Kidney tubule cell (primary cell): ENCODE measurements at regions not wholly inside any gene's neighbourhood (a gene's known extent, or its start where the extent isn't known, plus 50 kb on each side); places are given as distances from the start of the nearest gene placed in this dataset.

Source experiments
- DNase-seq: peaks from one replicate; pipeline ENCODE4 v3.0.0-alpha.2; 2018; ENCODE audit warnings: low spot score

DNA sequence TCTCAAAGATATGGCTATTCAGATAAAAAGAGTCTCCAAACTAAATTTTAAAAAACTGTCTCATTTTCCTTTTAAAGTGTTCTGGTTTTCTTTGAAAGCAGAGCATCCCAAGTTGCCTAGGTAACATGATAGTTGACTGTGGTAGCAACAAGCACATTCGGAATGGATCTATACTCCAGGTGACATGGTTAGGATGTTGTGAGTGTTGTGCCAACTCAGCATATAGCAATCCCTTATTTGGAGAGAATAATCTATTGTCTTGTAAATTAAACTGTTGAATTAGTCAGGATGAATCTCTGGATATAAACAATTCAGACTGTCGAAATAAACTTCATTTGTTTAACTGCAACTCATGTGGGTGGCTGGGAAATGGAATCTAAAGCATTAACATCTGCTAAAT, 418.6 kb downstream of the TUSC7 start:
- DNase-seq = no peak

DNA sequence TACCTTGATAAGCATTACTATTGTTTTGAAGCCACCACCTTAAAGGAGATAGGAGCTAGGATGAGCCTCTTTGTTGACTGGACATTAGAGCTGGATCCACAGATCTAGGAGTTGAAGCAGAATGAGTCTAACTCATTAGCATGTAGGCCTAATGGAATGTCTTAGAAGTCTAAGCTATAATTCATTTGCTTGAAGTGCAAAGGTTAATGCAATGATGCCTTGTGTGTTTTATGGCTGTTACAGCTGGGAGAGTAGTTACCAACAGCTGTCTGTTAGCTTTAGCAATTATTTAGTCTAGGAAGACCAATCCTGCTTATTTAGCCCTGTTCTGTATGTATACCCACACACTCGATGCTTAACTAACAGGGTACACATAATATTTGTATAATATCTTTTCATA, 419.3 kb downstream of the TUSC7 start:
- DNase-seq = no peak

DNA sequence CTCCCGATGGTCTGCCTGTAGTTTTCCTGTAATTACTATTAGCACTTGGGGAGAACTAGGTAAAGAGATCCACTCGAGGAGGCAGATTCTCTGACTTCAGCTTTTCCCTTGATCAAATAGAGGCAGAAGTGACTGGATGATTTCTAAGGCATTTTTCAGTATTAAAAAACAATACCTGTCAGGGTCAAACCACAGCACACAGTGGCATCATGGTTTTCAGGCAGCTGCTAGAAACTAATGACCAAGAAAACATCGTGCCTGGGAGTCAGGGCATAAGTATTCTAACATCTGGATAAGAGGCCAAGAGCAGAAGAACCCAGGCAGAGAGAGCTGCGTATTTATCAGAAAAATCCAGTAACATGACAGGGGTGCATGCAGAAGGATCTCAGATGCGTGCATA, 419.9 kb downstream of the TUSC7 start:
- no peak for DNase-seq

DNA sequence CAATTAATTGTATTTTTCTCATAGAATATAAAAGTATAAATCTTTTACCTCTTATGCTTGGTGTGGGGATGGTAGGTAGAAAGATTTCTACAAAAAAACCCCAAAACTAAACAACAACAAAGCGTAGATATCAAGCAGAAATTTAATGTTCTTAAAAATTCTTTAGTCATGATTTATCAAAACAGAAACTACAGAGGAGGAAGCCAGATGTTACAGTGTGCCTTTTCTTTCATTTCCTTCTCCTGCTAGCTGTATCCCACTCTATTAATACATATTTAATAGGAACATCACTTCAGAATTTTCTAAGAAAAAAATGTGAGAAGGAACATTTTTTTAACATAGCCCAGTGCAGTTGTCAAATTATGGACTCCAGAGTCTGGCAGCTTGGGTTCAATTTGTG, 420.6 kb downstream of the TUSC7 start:
- DNase-seq = no peak

DNA sequence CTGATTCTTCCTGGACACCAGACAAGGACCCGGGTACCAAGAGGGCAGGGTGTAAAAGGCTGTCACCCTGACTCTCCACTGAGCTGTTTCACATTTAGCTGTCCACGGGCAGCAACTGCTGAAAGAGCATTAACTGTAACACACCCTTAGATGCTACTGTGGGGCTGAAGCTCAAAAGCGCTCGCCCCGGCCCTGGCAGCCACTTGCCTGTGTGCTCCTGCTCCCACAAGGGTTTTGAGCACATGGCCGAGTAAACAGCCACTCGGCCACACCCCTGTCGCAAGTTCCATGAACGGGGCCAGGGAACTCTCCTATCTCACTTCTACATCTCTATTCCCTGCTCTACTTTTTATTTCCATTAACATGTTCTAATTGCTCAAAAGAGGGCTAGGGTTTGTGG, 421.7 kb downstream of the TUSC7 start:
- no peak for DNase-seq

DNA sequence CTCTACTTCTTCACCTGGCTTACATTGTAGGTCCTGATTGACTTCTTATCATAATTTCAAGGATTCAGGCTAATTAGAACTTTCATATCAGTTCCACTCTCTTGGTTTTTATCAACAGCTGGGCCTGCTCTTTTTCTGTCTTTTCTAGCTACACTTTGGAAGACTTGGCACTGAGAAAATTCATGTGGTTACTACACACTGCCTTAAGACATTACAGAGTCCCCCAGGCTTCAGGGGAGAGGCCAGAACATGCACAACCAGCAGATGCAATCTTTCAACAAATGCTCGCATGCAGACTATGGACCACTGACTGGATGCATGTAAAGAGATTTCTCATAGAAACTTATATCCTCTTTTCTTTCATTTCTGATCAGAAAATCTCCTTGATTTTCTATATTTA, 423.5 kb downstream of the TUSC7 start:
- no peak for DNase-seq

DNA sequence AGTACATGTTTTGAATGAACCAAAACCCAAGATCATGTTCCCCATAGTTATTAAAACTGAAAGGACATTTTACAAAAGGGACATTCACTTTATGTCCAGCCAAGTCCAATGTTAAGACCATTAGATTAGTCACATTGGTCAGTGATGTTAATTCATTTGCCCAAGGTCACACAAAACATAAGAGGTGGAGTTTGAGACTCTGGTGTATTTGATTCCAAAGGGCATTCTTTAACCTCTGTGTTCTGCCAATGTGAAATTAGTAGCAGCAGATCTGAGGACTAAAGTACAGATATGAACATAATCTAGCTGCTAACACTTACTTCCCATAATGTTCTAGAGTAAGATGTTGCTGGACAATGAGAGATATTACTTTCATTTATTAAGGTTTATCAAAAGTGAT, 425.6 kb downstream of the TUSC7 start:
- no peak for DNase-seq

DNA sequence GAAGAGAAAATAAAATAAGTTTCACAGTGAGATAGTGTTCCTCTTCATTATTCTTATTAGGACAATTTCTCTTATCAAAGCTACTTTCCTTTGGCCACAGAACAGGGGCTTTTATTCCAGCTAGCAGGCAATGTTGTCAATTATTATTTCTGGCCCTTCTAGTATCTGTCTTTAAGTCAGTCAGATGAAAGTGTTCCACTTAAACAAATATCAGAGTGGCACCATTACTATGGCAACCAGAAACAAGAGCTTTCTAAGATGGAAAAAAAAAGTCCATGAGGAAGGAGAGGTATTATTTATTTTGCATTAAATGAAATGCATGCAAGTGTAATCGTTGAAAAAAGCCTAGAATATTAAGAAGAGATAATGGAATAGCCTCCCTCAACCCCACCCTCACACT, 426.4 kb downstream of the TUSC7 start:
- no peak for DNase-seq

DNA sequence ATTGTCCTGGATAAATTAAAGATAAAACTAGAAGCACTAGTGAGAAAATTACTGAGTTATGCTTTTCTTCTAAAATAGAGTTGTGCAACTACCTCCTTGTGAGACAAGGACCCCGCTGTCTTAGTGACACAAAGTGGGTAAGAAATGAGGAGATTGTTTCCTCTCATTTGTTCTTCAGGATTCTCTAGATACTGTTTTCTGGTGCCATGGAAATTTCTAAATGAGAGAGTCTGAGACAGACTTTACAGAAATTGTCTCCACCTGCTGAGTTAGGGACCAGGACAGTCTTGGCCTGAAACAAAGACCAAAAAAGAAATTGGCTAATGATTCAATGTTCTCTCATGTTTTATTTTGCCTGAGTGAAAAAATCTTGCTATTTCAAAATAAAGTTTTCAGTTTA, 427.5 kb downstream of the TUSC7 start:
- no peak for DNase-seq

DNA sequence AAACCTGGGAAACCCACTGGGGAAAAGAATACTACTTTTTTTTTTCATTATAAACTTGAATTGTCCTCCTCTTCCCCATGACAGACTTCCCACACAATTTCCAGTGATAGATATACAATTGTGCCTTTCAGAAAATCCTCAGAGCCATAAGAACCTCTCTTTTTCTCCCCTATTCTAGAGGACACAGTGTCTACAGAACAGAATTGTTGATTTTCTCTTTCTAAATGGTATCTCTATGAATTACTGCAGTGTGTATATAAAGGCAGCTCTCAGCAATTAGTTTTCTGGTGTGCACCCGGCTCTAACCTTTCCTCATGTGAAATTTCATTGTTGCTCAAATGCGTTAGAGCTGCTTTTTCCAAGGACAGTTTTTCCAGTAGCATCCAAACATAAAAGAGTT, 430.1 kb downstream of the TUSC7 start:
- DNase-seq = no peak

DNA sequence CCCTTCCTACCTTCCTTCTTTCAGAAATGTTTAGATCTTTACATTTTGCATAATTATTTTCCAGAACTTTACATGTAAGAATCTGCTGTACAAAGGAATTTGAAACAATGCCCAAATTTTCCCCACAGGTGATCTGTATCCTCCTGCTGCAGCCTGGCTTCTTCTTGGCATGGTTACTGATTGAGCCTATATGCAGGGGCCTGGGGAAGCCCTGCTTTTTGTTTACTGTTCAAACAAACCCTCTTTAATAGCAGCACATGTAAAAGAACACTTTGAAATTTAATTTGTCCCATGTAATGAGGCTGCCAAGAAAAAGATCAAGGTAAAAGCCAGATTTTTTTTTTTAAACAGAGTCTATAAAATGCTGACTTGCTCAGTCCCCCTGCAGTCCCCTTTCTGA, 432.2 kb downstream of the TUSC7 start:
- no peak for DNase-seq

DNA sequence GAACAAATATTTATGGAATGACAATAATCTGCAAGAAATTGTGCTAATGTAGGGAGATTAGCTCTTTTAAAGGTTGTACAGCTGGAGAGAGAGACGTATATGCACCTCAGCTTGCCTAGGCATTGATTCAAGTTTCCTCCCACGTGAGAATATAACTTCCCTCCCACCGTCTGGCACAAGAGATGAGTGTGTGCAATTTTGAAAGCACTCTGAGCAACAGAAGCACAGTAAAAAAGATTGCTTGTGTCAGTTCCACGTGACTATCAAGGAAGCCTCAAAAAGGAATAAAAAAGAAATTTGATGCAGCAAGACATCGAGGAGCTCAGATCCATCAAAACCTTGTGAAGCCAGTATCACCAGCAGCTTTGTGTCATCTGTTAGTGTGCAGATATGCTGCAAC, 435.3 kb downstream of the TUSC7 start:
- no peak for DNase-seq

DNA sequence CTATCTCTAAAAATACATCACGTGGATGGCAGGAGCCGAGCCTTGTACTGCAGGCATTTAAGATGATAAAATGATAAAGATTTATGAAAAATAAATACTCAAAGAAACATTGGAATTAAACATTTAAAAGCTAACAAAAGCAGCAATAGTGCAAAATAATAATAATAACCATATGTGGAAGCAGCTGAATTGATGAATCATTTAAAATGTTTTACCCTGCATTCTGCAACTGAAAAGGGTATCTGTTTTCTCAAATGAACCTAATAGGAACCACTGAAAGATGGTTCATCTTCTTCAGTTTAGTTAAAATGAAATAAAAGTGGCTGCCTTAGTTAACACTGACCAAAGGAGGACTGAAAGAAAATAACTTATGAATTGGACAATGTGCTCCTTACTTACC, 436.1 kb downstream of the TUSC7 start:
- no peak for DNase-seq

DNA sequence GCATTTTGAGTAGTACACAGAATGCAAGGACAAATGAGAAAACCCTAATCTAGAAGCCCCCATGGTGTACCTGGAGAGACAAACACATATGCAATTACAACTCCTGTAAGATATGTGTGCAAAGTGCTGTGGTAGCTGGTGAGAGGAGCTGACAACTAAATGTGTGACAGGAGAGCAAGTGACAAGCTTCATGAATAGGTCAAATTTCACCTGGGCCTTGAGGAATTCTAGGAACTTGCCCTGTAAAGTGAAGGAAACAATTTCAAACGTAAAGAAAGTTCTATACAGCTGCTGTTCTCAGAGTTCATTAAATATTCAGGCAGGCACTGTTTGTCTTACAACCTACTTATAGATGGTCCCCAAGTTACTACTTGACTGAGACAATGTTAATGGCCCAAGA, 437.0 kb downstream of the TUSC7 start:
- no peak for DNase-seq

DNA sequence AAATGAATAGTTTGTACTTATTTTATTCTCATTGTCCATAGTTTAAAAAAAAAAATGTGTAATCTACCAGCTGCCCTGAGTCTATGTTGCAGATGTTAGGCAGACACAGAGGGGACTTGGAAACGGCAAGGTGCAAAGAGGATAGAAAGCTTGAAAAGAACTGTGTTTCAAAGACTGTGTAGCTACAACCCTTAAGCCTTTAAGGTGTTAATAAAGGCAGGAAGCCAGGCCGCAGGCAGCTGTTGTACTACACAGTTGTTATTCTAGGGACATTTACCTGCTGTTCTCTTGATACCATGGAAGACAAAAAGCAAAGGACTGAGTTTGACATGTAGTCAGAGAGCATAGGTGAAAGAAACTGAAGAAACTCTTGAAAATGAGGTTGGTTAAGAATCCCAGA, 440.0 kb downstream of the TUSC7 start:
- DNase-seq = no peak

DNA sequence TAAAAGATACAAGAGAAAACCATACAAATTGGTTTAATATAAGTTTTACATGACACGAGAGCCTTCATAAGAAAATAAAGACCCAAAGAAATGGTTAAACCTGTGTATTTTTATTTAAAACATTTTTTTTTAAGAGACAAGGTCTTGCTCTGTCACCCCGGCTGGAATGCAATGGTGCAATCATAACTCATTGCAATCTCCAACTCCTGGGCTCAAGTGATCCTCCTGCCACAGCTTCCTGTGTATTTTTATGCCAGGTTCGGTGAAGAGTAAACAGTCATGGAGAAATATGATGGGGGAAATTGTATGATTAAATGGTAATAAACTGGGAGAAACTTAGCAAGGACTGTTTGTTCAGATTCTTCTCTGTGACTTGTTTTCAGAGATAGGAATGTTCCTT, 441.0 kb downstream of the TUSC7 start:
- no peak for DNase-seq

DNA sequence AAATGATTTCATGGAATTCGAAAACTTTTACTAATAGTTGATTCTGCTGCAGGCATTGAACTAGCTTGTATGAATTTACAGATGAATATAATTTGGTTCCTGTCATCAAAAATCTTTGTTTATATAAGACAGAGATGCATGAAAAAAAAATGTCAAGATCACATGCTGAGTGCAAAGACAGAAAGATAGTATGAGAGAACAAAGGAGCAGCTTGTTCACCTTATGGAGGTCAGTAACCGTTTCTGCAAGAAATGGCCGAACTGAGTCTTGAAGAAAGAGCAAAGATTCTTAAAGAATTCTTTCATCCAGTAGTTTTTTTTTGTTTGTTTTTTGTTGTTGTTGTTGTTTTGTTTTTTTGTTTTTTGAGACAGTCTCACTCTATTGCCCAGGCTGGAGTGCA, 450.6 kb downstream of the TUSC7 start:
- no peak for DNase-seq

DNA sequence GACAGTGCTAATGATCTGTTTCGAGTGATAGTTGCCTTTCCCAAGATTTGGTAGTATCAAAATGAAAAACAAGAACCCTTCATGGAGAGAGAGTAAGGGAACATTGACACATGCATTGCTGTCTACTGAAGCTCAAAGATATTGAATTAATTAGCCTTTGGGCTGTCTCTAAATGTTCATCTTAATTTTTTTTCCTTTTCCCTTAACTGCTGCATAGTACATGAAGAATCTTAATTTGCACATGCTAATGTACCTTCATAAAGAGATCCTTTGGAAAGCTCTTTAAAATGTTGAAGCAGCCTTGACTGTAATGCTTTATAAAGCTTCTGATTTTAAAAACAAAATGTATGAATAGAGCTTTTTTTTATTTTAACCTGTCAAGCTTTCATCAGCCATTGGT, 452.2 kb downstream of the TUSC7 start:
- no peak for DNase-seq

DNA sequence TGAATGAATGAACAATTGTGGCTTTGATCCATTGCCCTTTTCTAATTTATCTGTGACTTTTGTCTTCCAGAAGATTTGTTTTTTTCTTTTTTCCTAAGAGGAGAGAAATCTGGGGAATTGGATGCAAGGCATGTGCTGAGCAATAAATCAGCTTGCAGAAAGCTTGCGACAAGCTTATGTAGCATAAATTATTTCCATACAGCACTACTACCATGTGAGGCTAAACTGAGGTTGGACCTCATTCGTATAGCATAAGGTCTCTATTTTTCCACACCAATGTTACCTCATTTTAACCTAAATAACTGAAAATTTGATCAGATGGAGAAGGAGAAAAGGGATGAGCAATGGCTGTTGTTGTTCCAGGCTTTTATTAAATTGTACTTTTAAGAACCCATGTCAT, 455.6 kb downstream of the TUSC7 start:
- no peak for DNase-seq

DNA sequence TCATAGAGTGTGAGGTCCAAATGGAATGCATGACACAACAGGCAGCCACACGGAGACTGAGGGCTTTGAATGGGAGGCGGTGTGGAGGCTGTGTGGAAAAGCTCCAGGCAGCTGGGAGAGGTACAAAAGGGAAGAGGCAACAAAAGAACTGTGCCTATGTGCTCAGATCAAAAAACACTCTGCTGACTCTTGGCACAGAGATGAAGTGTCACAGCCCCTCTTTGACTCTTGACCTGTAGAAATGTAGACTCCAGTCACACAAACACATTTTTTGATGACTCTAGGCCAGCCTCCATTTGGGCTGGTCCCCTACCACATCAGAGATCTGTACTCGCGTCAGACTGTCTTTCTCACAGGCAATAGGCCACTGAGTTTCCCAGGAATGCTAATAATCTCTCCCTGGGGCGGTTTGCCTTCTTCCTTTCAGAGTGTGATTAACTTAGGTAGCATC, 456.0 kb downstream of the TUSC7 start:
- DNase-seq = no peak

DNA sequence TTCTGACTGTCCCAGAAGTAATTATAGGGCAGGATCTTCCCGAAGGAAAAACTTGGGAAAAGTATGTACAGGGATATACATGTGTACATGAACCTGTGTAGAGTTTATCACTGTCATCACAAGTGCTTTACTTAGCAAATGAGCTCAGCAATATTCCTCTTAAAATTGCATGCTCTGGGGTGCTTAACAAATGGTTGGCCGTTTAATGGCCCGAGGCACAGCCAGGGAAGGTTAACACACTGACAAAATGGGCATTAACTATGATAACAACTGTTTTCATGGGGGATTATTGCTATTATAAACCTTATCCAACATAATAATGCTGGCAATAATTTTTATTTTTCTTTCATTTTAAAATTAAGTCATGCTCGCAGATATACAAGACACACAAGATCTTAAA, 459.3 kb downstream of the TUSC7 start:
- DNase-seq = no peak

DNA sequence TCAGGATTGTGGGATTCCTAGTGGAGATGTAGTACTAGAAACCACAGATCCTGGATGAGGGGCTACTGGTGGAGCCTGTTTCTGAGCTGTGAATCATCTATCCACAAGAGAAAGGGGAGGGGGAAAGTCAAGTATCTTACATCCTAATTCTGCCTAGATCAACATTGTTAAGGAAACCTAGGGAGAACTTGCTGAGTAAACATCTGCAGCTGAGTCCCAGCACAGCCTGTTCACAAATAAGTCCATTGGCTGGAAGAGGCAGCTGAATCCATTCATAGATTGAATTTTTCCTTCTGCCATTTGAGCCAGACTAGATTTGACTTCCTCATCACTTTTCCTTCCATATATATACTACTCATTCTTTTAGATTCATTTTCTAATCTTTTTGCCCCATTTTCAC, 460.5 kb downstream of the TUSC7 start:
- no peak for DNase-seq

DNA sequence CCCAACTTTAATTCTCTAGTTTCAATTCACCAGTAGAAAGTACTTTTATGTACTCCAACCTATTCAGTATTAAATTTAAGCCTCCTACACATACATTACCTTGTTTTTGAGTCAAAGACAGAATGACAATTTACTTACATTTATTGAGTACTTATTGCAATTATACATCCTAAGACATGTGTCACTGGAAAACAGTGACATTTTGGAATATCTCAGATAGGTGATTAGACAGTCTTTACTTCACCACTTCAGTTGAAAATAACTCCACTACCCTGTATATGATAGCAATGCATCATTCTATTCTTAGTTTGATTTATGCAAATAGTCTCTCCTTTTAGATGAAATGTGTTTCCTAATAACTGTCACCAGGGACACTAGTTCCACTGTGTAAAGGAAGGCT, 461.5 kb downstream of the TUSC7 start:
- DNase-seq = no peak

DNA sequence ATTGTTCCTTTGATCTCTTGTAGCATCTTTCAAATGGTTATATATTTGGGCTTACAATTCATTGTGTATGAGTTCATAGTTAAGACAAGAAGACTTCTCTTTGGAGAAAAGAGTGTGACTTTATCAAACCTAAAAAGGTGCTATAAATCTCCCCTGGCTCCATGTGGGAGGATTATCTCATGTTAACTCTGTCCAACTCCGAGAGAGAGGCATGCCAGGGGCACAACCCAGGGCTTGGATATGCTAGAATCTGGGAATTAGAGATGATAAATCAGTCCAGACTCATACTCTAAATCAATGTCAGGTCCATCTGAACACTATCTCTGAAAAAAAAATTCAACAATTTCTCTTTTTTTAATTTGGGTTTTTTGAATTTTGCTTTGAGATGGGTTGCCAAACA, 462.8 kb downstream of the TUSC7 start:
- DNase-seq = no peak

DNA sequence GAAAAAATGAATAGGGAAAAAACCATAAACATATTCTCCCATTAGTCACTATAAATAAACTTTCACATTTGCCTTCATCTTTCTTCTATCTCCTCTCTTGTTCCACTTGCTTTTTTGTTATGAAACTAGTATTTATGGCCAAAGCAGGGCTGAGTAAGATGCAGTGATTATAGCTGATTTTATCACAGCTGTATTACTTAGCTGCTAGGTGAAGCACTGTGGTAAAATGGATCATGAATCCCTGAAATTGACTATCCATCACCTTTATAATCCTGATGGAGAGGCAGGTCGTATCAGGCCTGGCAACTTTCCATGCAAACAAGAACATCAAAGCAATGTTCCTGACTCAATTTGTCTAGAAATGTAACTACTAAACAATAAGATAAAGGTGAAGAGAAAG, 471.6 kb downstream of the TUSC7 start:
- DNase-seq = no peak
